Medulla oblongata (tissue), 1 donor: ENCODE measurements at regions not wholly inside any gene's neighbourhood (a gene's known extent, or its start where the extent isn't known, plus 50 kb on each side); places are given as distances from the start of the nearest gene placed in this dataset.

Source experiments
- DNase-seq: peaks from one replicate; pipeline ENCODE4 v3.0.0-alpha.2; 2015; ENCODE audit errors: extremely low spot score

GRCh38 chr12:45627407-45628069 lies 102.0 kb upstream of the ARID2 start:
- DNase-seq, result no peak

GRCh38 chr12:45629292-45629691 lies 100.2 kb upstream of the ARID2 start:
- no peak for DNase-seq

- no peak for DNase-seq
Measured at GRCh38 chr12:45633733-45634132, 95.8 kb upstream of the ARID2 start.

GRCh38 chr12:45634273-45634917 lies 95.1 kb upstream of the ARID2 start:
- no peak for DNase-seq

GRCh38 chr12:45637242-45637641 lies 92.3 kb upstream of the ARID2 start:
- no peak for DNase-seq

GRCh38 chr12:45637706-45638105 lies 91.8 kb upstream of the ARID2 start:
- no peak for DNase-seq

- no peak for DNase-seq
Measured at GRCh38 chr12:45638386-45638785, 91.1 kb upstream of the ARID2 start.

- DNase-seq, result no peak
Measured at GRCh38 chr12:45644541-45644940, 85.0 kb upstream of the ARID2 start.

- no peak for DNase-seq
Measured at GRCh38 chr12:45646851-45647581, 82.5 kb upstream of the ARID2 start.

- no peak for DNase-seq
Measured at GRCh38 chr12:45648070-45648469, 81.4 kb upstream of the ARID2 start.

GRCh38 chr12:45651029-45651428 lies 78.5 kb upstream of the ARID2 start:
- no peak for DNase-seq

GRCh38 chr12:45654002-45654665 lies 75.4 kb upstream of the ARID2 start:
- DNase-seq, result no peak

GRCh38 chr12:45655186-45655585 lies 74.3 kb upstream of the ARID2 start:
- DNase-seq, result no peak

GRCh38 chr12:45655743-45656142 lies 73.8 kb upstream of the ARID2 start:
- DNase-seq, result no peak

GRCh38 chr12:45658020-45658419 lies 71.5 kb upstream of the ARID2 start:
- no peak for DNase-seq

- no peak for DNase-seq
Measured at GRCh38 chr12:45660330-45660729, 69.2 kb upstream of the ARID2 start.

- DNase-seq, result peak; percentile 12
Measured at GRCh38 chr12:45663455-45663854, 66.1 kb upstream of the ARID2 start.

- no peak for DNase-seq
Measured at GRCh38 chr12:45665941-45666340, 63.6 kb upstream of the ARID2 start.

GRCh38 chr12:45666396-45666795 lies 63.1 kb upstream of the ARID2 start:
- DNase-seq, result no peak

- no peak for DNase-seq
Measured at GRCh38 chr12:45666816-45667215, 62.7 kb upstream of the ARID2 start.

GRCh38 chr12:45667761-45668160 lies 61.7 kb upstream of the ARID2 start:
- DNase-seq, result no peak

- DNase-seq, result no peak
Measured at GRCh38 chr12:45668641-45669040, 60.9 kb upstream of the ARID2 start.

GRCh38 chr12:45669093-45669492 lies 60.4 kb upstream of the ARID2 start:
- DNase-seq, result no peak
